Spleen (tissue), 11 donors: ENCODE measurements at regions not wholly inside any gene's neighbourhood (a gene's known extent, or its start where the extent isn't known, plus 50 kb on each side); places are given as distances from the start of the nearest gene placed in this dataset.

Experiments
- DNase-seq: peaks from one replicate; pipeline ENCODE4 v3.0.0-alpha.2; 2020
- H3K27ac ChIP-seq, 8 donors: fragments of 200-600 bp; sonication (generic) in 7 of 8; 1 replicate in 4 of 8; 2 replicates in 4 of 8; pipeline versions ENCODE4 v1.5.0 to v1.8.0; 2016 to 2021; ENCODE audit warnings: inconsistent platforms in 4 of 8, mild to moderate bottlenecking in 4 of 8, moderate library complexity in 1 of 8
- H3K27me3 ChIP-seq, 7 donors: fragments of 200-600 bp; sonication (generic) in 6 of 7; replicated peaks in 1 of 7; 1 replicate in 4 of 7; 2 replicates in 3 of 7; pipeline versions ENCODE4 v1.5.0 to v1.8.0; 2016 to 2021; ENCODE audit warnings: inconsistent platforms in 3 of 7, mild to moderate bottlenecking in 1 of 7
- H3K36me3 ChIP-seq, 6 donors: fragments of 200-600 bp; sonication (generic) in 5 of 6; 1 replicate in 4 of 6; 2 replicates in 2 of 6; pipeline versions ENCODE4 v1.5.0 to v1.8.0; 2016 to 2021; ENCODE audit warnings: inconsistent platforms in 2 of 6
- H3K4me1 ChIP-seq, 6 donors: fragments of 200-600 bp; sonication (generic) in 5 of 6; 1 replicate in 3 of 6; 2 replicates in 3 of 6; pipeline versions ENCODE4 v1.5.0 to v1.8.0; 2016 to 2021; ENCODE audit warnings: inconsistent platforms in 3 of 6
- H3K4me3 ChIP-seq, 8 donors: fragments of 200-600 bp; sonication (generic) in 7 of 8; 1 replicate in 4 of 8; 2 replicates in 4 of 8; pipeline versions ENCODE4 v1.5.0 to v1.8.0; 2016 to 2021; ENCODE audit warnings: inconsistent platforms in 4 of 8, mild to moderate bottlenecking in 4 of 8, moderate library complexity in 2 of 8
- H3K9me3 ChIP-seq, 8 donors: fragments of 200-600 bp; sonication (generic) in 7 of 8; 1 replicate in 4 of 8; 2 replicates in 4 of 8; pipeline versions ENCODE4 v1.5.0 to v1.8.0; 2016 to 2021; ENCODE audit warnings: inconsistent platforms in 4 of 8
- POLR2A ChIP-seq, 3 donors: fragments of 450-650 bp; IDR thresholded peaks; one replicate each; pipeline ENCODE4 v1.5.1; 2017; ENCODE audit warnings: antibody characterized with exemption in 3 of 3, mild to moderate bottlenecking in 1 of 3
- POLR2AphosphoS5 ChIP-seq, 3 donors: sonication (generic); formaldehyde crosslinking; IDR thresholded peaks; one replicate each; pipeline ENCODE4 v1.5.1; 2017; ENCODE audit warnings: antibody characterized with exemption in 3 of 3
- WGBS, 5 donors: extraction: QIAGEN DNeasy Blood & Tissue Kit in 3 of 5; methylation state at CpG; one replicate each; pipeline versions ENCODE4 v1.1.5 to v1.1.7; 2013 to 2018; 5-methylcytosine and 5-hydroxymethylcytosine counted together
- intact Hi-C: fragments of 100-400 bp; cut with DNase I; formaldehyde crosslinking; loops from one replicate; pipeline ENCODE4 v1.15.0; 2023; ENCODE audit warnings: low total_unique reads
- TF ChIP-seq, protein P1 (sequence below), 11 experiments: fragments of 200-600 bp in 7 of 11; fragments of 450-650 bp in 4 of 11; sonication (generic) in 4 of 11; IDR thresholded peaks in 8 of 11; conservative IDR thresholded peaks in 3 of 11; 1 replicate in 7 of 11; 2 replicates in 4 of 11; pipeline versions ENCODE4 v1.4.0 to v1.8.0; 2016 to 2021; ENCODE audit warnings: antibody characterized with exemption in 11 of 11, inconsistent platforms in 4 of 11, mild to moderate bottlenecking in 1 of 11
- donor health status: healthy with polysubstance abuse.
- donor health status: DM: no; HTN: no; CAD: no; lungs with moderate emphysema.
- donor health status: DM: no; HTN: no; CAD: no.
- donor health status: Bipolar disorder and iron deficiency.
- donor health status: healthy.
- donor health status: DM: no; HTN: no; CAD: no.
- donor health status: DM: yes; HTN: yes; CAD: no.

- Histone ChIP-seq H3K36me3 (no peaks in the 10 kb centered on the region), H3K4me3 (no peak overlapping the region), H3K27ac (no peak overlapping the region), H3K27me3 (no peaks in the 10 kb centered on the region), H3K4me1 (no peaks in the 10 kb centered on the region), H3K9me3 (no peaks in the 10 kb centered on the region)
- 79 to 88% (median 80%) methylated on average over 5 of the region's 5 CpGs for WGBS, 5 donors
- DNase-seq: no peak
- intact Hi-C loops: no loop called here
- TF ChIP-seq, protein P1, sequence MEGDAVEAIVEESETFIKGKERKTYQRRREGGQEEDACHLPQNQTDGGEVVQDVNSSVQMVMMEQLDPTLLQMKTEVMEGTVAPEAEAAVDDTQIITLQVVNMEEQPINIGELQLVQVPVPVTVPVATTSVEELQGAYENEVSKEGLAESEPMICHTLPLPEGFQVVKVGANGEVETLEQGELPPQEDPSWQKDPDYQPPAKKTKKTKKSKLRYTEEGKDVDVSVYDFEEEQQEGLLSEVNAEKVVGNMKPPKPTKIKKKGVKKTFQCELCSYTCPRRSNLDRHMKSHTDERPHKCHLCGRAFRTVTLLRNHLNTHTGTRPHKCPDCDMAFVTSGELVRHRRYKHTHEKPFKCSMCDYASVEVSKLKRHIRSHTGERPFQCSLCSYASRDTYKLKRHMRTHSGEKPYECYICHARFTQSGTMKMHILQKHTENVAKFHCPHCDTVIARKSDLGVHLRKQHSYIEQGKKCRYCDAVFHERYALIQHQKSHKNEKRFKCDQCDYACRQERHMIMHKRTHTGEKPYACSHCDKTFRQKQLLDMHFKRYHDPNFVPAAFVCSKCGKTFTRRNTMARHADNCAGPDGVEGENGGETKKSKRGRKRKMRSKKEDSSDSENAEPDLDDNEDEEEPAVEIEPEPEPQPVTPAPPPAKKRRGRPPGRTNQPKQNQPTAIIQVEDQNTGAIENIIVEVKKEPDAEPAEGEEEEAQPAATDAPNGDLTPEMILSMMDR (IDR thresholded peaks at IDR 0.05 in 8 of 11, conservative IDR thresholded peaks at IDR 0.05 in 3 of 11): no peak
- TF ChIP-seq POLR2A (IDR thresholded peaks at IDR 0.05) (no peak), POLR2AphosphoS5 (IDR thresholded peaks at IDR 0.05) (no peak)
Observed at GRCh38 chr4:52195869-52196268, 144.8 kb downstream of the SPATA18 start.

- 40 to 78% (median 54%) methylated on average over 1 of the region's 1 CpG for WGBS, 5 donors
- intact Hi-C loops: no loop called here
- Histone ChIP-seq H3K27me3 (no peaks in the 10 kb centered on the region), H3K4me1 (no peaks in the 10 kb centered on the region), H3K36me3 (no peaks in the 10 kb centered on the region), H3K9me3 (no peaks in the 10 kb centered on the region), H3K27ac (no peak overlapping the region), H3K4me3 (no peak overlapping the region)
- DNase-seq: no peak
- no peak for TF ChIP-seq POLR2A (IDR thresholded peaks at IDR 0.05)
- TF ChIP-seq, protein P1 (IDR thresholded peaks at IDR 0.05 in 8 of 11, conservative IDR thresholded peaks at IDR 0.05 in 3 of 11): no peak
Observed at GRCh38 chr4:52196606-52197130, 145.6 kb downstream of the SPATA18 start.

DNA sequence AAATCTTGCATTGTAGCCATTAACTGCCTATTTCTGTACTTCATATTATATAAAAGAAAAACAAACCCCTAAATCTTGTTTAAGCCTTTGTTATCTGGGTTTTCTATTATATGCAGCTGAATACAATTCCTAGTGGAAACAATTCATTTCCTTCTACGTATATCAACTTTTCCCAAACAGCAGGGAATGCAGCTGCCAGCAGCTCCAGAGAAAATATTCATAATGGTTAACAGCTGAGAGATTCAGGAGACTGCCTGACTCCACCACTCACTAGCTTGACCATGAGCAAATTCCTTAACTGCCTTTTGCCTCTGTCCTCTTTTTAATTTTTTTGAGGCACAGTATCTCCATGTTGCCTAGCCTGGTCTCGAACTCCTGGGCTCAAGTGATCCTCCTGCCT is 146.2 kb downstream of the SPATA18 start:
- DNase-seq: no peak
- TF ChIP-seq POLR2A (IDR thresholded peaks at IDR 0.05) (no peak), POLR2AphosphoS5 (IDR thresholded peaks at IDR 0.05) (no peak)
- TF ChIP-seq, protein P1 (IDR thresholded peaks at IDR 0.05 in 8 of 11, conservative IDR thresholded peaks at IDR 0.05 in 3 of 11): no peak
- H3K27ac ChIP-seq: no peak overlapping the region
- no peaks in the 10 kb centered on the region for H3K9me3 ChIP-seq
- intact Hi-C loops: no loop called here
- H3K4me3 ChIP-seq: no peak overlapping the region
- no peaks in the 10 kb centered on the region for H3K36me3 ChIP-seq
- no peaks in the 10 kb centered on the region for H3K27me3 ChIP-seq
- H3K4me1 ChIP-seq: no peaks in the 10 kb centered on the region
- 43 to 71% (median 69%) methylated on average over 2 of the region's 2 CpGs for WGBS, 5 donors

DNA sequence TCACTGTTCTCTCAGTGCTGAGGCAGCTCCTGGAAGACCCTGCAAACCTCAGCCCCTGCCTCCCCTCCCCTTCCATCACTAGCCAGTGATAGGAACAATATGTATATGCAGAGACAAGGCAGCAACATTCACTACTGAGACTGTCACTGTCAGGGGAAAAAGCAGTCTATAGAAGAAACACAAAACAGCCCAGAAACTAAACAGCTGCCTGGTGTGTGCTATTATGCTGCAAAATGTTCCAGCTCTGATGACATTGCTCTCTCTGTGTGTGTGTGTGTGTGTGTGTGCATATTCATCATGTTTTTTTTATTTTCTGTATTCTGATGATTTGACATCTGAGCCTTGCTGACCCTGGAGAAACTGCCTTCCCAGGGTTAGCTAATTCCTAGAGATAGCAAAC is 147.2 kb downstream of the SPATA18 start:
- Histone ChIP-seq H3K9me3 (no peaks in the 10 kb centered on the region), H3K27ac (no peak overlapping the region), H3K36me3 (no peaks in the 10 kb centered on the region), H3K4me1 (no peaks in the 10 kb centered on the region), H3K4me3 (no peak overlapping the region), H3K27me3 (no peaks in the 10 kb centered on the region)
- TF ChIP-seq, protein P1 (IDR thresholded peaks at IDR 0.05 in 8 of 11, conservative IDR thresholded peaks at IDR 0.05 in 3 of 11): no peak
- TF ChIP-seq POLR2A (IDR thresholded peaks at IDR 0.05) (no peak), POLR2AphosphoS5 (IDR thresholded peaks at IDR 0.05) (no peak)
- intact Hi-C loops: no loop called here
- no peak for DNase-seq
